NCI-H1105 treated with DMSO at 0.1 percent for 48 hours (cell line): ENCODE measurements at regions not wholly inside any gene's neighbourhood (a gene's known extent, or its start where the extent isn't known, plus 50 kb on each side); places are given as distances from the start of the nearest gene placed in this dataset.

Source experiments
- DNase-seq: peaks from one replicate; lab custom pipeline; 2025; lab: John Stamatoyannopoulos, UW

DNA sequence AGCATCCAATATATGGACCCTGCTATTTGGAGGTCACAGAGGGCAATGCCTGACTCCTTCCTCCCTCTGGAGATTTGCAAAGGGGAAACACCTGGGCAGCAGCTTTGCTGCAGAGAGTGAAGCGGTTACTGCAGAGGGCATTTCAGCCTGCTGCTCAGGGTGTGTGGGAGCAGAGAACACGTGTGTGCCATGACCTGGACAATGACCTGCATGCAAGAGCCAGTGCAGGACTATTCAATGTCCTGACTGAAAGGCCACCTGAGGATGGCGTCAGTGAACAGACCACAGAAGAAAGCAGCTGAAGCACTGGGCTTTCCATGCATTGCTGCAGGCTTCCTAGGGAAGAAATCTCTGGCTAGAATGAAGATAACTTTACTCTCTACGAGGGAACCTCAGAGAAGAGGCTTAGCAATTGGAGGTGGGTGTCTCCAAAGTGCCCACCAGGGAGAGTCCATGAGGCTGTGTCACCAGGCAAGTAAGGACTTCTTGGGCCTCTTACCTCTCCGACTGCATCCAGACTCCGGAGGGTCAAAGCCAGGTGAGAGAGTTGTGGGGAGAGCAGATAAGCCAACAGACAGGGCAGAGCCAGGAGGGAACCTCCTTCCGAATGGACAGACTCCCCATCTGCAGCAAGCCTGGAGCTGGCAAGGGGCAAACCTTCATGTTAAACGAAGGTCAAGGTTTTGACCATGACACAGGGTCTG lies 52.9 kb upstream of the PMEPA1 start:
- no peak for DNase-seq

DNA sequence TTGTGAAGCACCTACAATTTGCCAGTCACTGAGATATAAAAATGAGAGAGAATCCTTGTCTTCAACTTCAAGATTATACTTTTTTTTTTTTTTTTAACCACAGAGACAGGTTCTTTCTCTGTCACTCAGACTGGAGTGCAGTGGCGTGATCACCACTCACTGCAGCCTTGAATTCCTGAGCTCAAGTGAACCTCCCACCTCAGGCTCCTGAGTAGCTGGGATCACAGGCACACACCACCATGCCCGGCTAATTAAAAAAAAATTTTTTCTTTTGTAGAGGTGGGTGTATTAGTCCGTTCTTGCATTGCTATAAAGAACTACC lies 51.6 kb upstream of the PMEPA1 start:
- no peak for DNase-seq

- no peak for DNase-seq
Measured at GRCh38 chr20:57760698-57761412, 51.0 kb upstream of the PMEPA1 start.

DNA sequence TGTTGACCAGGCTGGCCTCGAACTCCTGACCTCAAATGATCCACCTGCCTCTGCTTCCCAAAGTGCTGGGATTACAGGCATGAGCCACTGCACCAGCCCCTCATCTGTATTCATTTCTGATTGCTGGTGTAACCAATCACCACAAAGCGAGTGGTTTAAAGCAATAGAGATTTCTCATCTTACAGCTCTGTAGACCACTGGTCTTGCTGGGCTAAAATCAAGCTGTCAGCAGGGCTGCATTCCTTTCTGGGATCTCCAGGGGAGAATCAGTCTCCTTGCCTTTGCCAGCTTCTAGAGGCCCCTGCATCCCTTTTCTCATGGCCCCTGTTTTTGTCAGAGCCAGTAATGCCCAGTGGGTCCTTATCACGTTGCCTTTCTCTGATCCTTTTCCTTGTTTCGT lies 49.9 kb upstream of the PMEPA1 start:
- no peak for DNase-seq
